Mucosa of descending colon (tissue), 3 donors: ENCODE measurements at regions not wholly inside any gene's neighbourhood (a gene's known extent, or its start where the extent isn't known, plus 50 kb on each side); places are given as distances from the start of the nearest gene placed in this dataset.

ENCODE experiments used
- ATAC-seq: fragments of 200-7000 bp; cut with Tn5 transposase; one replicate; pipeline ENCODE4 v1.9.1; 2020; ENCODE audit warnings: mild to moderate bottlenecking, moderate library complexity
- DNase-seq, 3 donors: peaks; one replicate each; pipeline ENCODE4 v3.0.0-alpha.2; 2020
- H3K36me3 ChIP-seq: fragments of 200-600 bp; one replicate; pipeline ENCODE4 v1.8.0; 2021; ENCODE audit warnings: low read depth, mild to moderate bottlenecking
- H3K4me1 ChIP-seq: fragments of 200-600 bp; one replicate; pipeline ENCODE4 v1.8.0; 2021; ENCODE audit warnings: low read depth, mild to moderate bottlenecking
- H3K4me3 ChIP-seq: fragments of 200-600 bp; one replicate; pipeline ENCODE4 v1.8.0; 2021; ENCODE audit warnings: mild to moderate bottlenecking
- H3K9me3 ChIP-seq: fragments of 200-600 bp; one replicate; pipeline ENCODE4 v1.8.0; 2021; ENCODE audit warnings: mild to moderate bottlenecking
- CTCF ChIP-seq: fragments of 200-600 bp; IDR thresholded peaks from one replicate; pipeline ENCODE4 v1.8.0; 2022; ENCODE audit warnings: antibody characterized with exemption, mild to moderate bottlenecking
- intact Hi-C, 2 donors: fragments of 100-400 bp; cut with DNase I in 1 of 2; cut with micrococcal nuclease in 1 of 2; formaldehyde crosslinking; loops; one replicate each; pipeline versions ENCODE4 v1.11.0 to v1.11.1; 2022; cut with DNase I, micrococcal nuclease
- donor health status: DM: no; HTN: no; CAD: no; lungs with moderate emphysema.
- donor health status: DM: no; HTN: no; CAD: no.
- donor health status: DM: no; HTN: yes; CAD: no.

DNA sequence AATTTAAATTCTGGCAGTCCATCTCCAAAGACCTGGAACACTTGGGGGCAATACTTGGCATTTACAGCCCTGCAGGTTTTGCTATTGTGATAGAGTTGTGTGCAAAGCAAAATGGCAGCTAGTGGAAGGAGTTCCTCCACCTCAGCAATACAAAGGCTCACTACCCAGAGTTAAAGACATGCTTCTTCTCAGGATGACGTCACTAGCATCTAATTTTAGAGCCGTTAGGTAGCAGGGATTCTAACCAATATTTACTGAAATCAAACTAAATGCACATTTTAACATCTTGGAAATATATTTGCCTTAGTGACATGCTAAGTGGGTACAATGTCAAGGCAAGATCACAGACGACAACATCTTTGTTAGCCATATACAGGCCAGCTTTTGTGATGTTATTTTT, 261.6 kb downstream of the MAN2A1 start:
- intact Hi-C loops: no loop called here
- no peak for TF ChIP-seq CTCF
- Histone ChIP-seq H3K36me3 (no peaks in the 10 kb centered on the region), H3K9me3 (no peaks in the 10 kb centered on the region), H3K4me3 (no peak overlapping the region), H3K4me1 (no peaks in the 10 kb centered on the region)
- ATAC-seq (no peak), DNase-seq (no peak)

GRCh38 chr5:109951758-109952157, 262.0 kb downstream of the MAN2A1 start:
- TF ChIP-seq CTCF: no peak
- Histone ChIP-seq H3K36me3 (no peaks in the 10 kb centered on the region), H3K4me1 (no peaks in the 10 kb centered on the region), H3K4me3 (no peak overlapping the region), H3K9me3 (no peaks in the 10 kb centered on the region)
- no peak for ATAC-seq
- DNase-seq: no peak
- intact Hi-C loops: no loop called here

GRCh38 chr5:109953761-109954160, 264.0 kb downstream of the MAN2A1 start:
- no peak for TF ChIP-seq CTCF
- ATAC-seq: no peak
- intact Hi-C loops: no loop called here

GRCh38 chr5:109956884-109957283, 267.2 kb downstream of the MAN2A1 start:
- intact Hi-C loops: no loop called here

More at GRCh38 chr5:109953761-109954160, 264.0 kb downstream of the MAN2A1 start:
- no peaks in the 10 kb centered on the region for H3K4me1 ChIP-seq
- no peaks in the 10 kb centered on the region for H3K36me3 ChIP-seq
- H3K4me3 ChIP-seq: no peak overlapping the region
- no peaks in the 10 kb centered on the region for H3K9me3 ChIP-seq
- DNase-seq: no peak

GRCh38 chr5:109958082-109958481, 268.4 kb downstream of the MAN2A1 start:
- Histone ChIP-seq H3K4me3 (no peak overlapping the region), H3K9me3 (no peaks in the 10 kb centered on the region)
- intact Hi-C loops: no loop called here

More at GRCh38 chr5:109956884-109957283, 267.2 kb downstream of the MAN2A1 start:
- DNase-seq (no peak), ATAC-seq (no peak)
- Histone ChIP-seq H3K36me3 (no peaks in the 10 kb centered on the region), H3K9me3 (no peaks in the 10 kb centered on the region), H3K4me3 (no peak overlapping the region), H3K4me1 (no peaks in the 10 kb centered on the region)
- no peak for TF ChIP-seq CTCF

More at GRCh38 chr5:109958082-109958481, 268.4 kb downstream of the MAN2A1 start:
- Histone ChIP-seq H3K4me1 (no peaks in the 10 kb centered on the region), H3K36me3 (no peaks in the 10 kb centered on the region)
- no peak for TF ChIP-seq CTCF
- ATAC-seq (no peak), DNase-seq (no peak)
